ENCODE measurements at regions not wholly inside any gene's neighbourhood (a gene's known extent, or its start where the extent isn't known, plus 50 kb on each side); places are given as distances from the start of the nearest gene placed in this dataset.

GRCh38 chr2:151165105-151165684 lies 96.5 kb downstream of the RBM43 start:
- Histone ChIP-seq H4K20me1 (replicated peaks; ENCODE audit: insufficient read depth) (no peaks in the 10 kb centered on the region), H3K36me3 (ENCODE audit: insufficient read depth) (no peaks in the 10 kb centered on the region), H3K4me2 (no peak overlapping the region), H3K9me2 (ENCODE audit: insufficient read depth) (peaks cover 24% of the 10 kb centered on the region), H3K27me3 (ENCODE audit: insufficient read depth) (no peaks in the 10 kb centered on the region), H3K27ac (ENCODE audit: low read depth) (no peak overlapping the region), H2AFZ (0 out of 2 replicates have a peak overlapping the region, but pooled peaks have one; percentile 33), H3K4me1 (ENCODE audit: insufficient read depth) (peaks cover 24% of the 10 kb centered on the region), H3F3A (replicated peaks; ENCODE audit: low read depth) (no peaks in the 10 kb centered on the region), H3K4me3 (no peak overlapping the region), H3K79me2 (replicated peaks; ENCODE audit: insufficient read depth) (no peaks in the 10 kb centered on the region)
- Mint-ChIP-seq H3K27ac (no peak overlapping the region), H3K4me3 (no peak overlapping the region), H3K9me3 (no peaks in the 10 kb centered on the region), H3K4me1 (peaks cover 32% of the 10 kb centered on the region), H3K36me3 (ENCODE audit: low read depth) (no peaks in the 10 kb centered on the region; the same call in 2 of the 3 replicates), H3K27me3 (ENCODE audit: insufficient read depth, low read depth, poor library complexity) (no peaks in the 10 kb centered on the region)
- ATAC-seq = no peak
- no peak for TF ChIP-seq EZH2 (IDR thresholded peaks at IDR 0.05; ENCODE audit: low read depth, unreplicated experiment)
- TF ChIP-seq ZNF462 (CRISPR knock-in tag; IDR thresholded peaks at IDR 0.05) = no peak
- TF ChIP-seq EZH2phosphoT487 (IDR thresholded peaks at IDR 0.05; ENCODE audit: unreplicated experiment) = no peak
- TF ChIP-seq NANOG (IDR thresholded peaks at IDR 0.05; ENCODE audit: borderline replicate concordance) = no peak
- TF ChIP-seq, protein P1, sequence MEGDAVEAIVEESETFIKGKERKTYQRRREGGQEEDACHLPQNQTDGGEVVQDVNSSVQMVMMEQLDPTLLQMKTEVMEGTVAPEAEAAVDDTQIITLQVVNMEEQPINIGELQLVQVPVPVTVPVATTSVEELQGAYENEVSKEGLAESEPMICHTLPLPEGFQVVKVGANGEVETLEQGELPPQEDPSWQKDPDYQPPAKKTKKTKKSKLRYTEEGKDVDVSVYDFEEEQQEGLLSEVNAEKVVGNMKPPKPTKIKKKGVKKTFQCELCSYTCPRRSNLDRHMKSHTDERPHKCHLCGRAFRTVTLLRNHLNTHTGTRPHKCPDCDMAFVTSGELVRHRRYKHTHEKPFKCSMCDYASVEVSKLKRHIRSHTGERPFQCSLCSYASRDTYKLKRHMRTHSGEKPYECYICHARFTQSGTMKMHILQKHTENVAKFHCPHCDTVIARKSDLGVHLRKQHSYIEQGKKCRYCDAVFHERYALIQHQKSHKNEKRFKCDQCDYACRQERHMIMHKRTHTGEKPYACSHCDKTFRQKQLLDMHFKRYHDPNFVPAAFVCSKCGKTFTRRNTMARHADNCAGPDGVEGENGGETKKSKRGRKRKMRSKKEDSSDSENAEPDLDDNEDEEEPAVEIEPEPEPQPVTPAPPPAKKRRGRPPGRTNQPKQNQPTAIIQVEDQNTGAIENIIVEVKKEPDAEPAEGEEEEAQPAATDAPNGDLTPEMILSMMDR (conservative IDR thresholded peaks at IDR 0.05; ENCODE audit: low read depth in 2 of 2) = no peak
- TF ChIP-seq JUNB (IDR thresholded peaks at IDR 0.05; ENCODE audit: unreplicated experiment) = no peak
- no peak for TF ChIP-seq STAT1 (IDR thresholded peaks at IDR 0.05; ENCODE audit: unreplicated experiment)
- no peak for TF ChIP-seq REST (IDR thresholded peaks at IDR 0.05; ENCODE audit: unreplicated experiment)
- no peak for TF ChIP-seq ZNF331 (CRISPR knock-in tag; IDR thresholded peaks at IDR 0.05; ENCODE audit: low read depth)
- TF ChIP-seq CREB1 (CRISPR knock-in tag; IDR thresholded peaks at IDR 0.05; ENCODE audit: low read depth) = no peak
- no peak for DNase-seq (ENCODE audit: low spot score)

Measured in GM23338 (cell line).